Upper lobe of left lung (tissue), 4 donors: ENCODE measurements at regions not wholly inside any gene's neighbourhood (a gene's known extent, or its start where the extent isn't known, plus 50 kb on each side); places are given as distances from the start of the nearest gene placed in this dataset.

Source experiments
- CTCF ChIP-seq, 6 experiments: fragments of 450-650 bp in 4 of 6; fragments of 200-600 bp in 2 of 6; sonication (generic) in 2 of 6; IDR thresholded peaks; one replicate each; pipeline ENCODE4 v1.5.1; 2016 to 2019; ENCODE audit warnings: antibody characterized with exemption in 6 of 6
- POLR2A ChIP-seq, 4 donors: fragments of 450-650 bp; IDR thresholded peaks; one replicate each; pipeline ENCODE4 v1.5.1; 2016 to 2017; ENCODE audit warnings: antibody characterized with exemption in 4 of 4, mild to moderate bottlenecking in 2 of 4
- POLR2AphosphoS5 ChIP-seq, 2 donors: sonication (generic); formaldehyde crosslinking; IDR thresholded peaks; one replicate each; pipeline ENCODE4 v1.5.1; 2017; ENCODE audit warnings: antibody characterized with exemption in 2 of 2

- TF ChIP-seq POLR2A (IDR thresholded peaks at IDR 0.05): no peak
- no peak for TF ChIP-seq POLR2AphosphoS5 (IDR thresholded peaks at IDR 0.05)
- TF ChIP-seq CTCF (IDR thresholded peaks at IDR 0.05): no peak
These were observed 477.6 kb downstream of the RAP2B start for GRCh38 chr3:153639631-153640030.
